ENCODE measurements at regions not wholly inside any gene's neighbourhood (a gene's known extent, or its start where the extent isn't known, plus 50 kb on each side); places are given as distances from the start of the nearest gene placed in this dataset.

GRCh38 chr21:16773206-16773605 is 739.6 kb upstream of the CXADR start:
- no peak for TF ChIP-seq CTCF (IDR thresholded peaks at IDR 0.05; ENCODE audit: low read depth, low read length)

GRCh38 chr21:16775076-16775475 is 737.8 kb upstream of the CXADR start:
- H3K27me3 ChIP-seq (ENCODE audit: insufficient read depth, low read depth, severe bottlenecking): peaks cover 15% of the 10 kb centered on the region
- no peak for TF ChIP-seq CTCF (IDR thresholded peaks at IDR 0.05; ENCODE audit: low read depth, low read length)
- no peaks in the 10 kb centered on the region for H3K9me3 ChIP-seq (ENCODE audit: severe bottlenecking)
- H3K36me3 ChIP-seq: no peaks in the 10 kb centered on the region
- no peak overlapping the region for H3K27ac ChIP-seq
- no peak overlapping the region for H3K4me3 ChIP-seq (ENCODE audit: low read depth, low read length)
- DNase-seq: no peak

More at GRCh38 chr21:16773206-16773605, 739.6 kb upstream of the CXADR start:
- Histone ChIP-seq H3K4me3 (ENCODE audit: low read depth, low read length) (no peak overlapping the region), H3K27me3 (ENCODE audit: insufficient read depth, low read depth, severe bottlenecking) (peaks cover 16% of the 10 kb centered on the region), H3K27ac (no peak overlapping the region), H3K36me3 (no peaks in the 10 kb centered on the region), H3K9me3 (ENCODE audit: severe bottlenecking) (no peaks in the 10 kb centered on the region)
- DNase-seq: no peak

GRCh38 chr21:16777041-16777720 is 735.7 kb upstream of the CXADR start:
- no peak for TF ChIP-seq CTCF (IDR thresholded peaks at IDR 0.05; ENCODE audit: low read depth, low read length)
- Histone ChIP-seq H3K36me3 (no peaks in the 10 kb centered on the region), H3K27me3 (ENCODE audit: insufficient read depth, low read depth, severe bottlenecking) (peaks cover 12% of the 10 kb centered on the region), H3K9me3 (ENCODE audit: severe bottlenecking) (no peaks in the 10 kb centered on the region), H3K27ac (no peak overlapping the region), H3K4me3 (ENCODE audit: low read depth, low read length) (no peak overlapping the region)
- DNase-seq: no peak

GRCh38 chr21:16788584-16788983 is 724.3 kb upstream of the CXADR start:
- no peak for TF ChIP-seq CTCF (IDR thresholded peaks at IDR 0.05; ENCODE audit: low read depth, low read length)
- peaks cover 26% of the 10 kb centered on the region for H3K27me3 ChIP-seq (ENCODE audit: insufficient read depth, low read depth, severe bottlenecking)
- H3K4me3 ChIP-seq (ENCODE audit: low read depth, low read length): no peak overlapping the region
- no peaks in the 10 kb centered on the region for H3K36me3 ChIP-seq
- DNase-seq: no peak
- no peak overlapping the region for H3K27ac ChIP-seq
- H3K9me3 ChIP-seq (ENCODE audit: severe bottlenecking): peaks cover 6% of the 10 kb centered on the region

- Histone ChIP-seq H3K27me3 (ENCODE audit: insufficient read depth, low read depth, severe bottlenecking) (peaks cover 27% of the 10 kb centered on the region), H3K4me3 (ENCODE audit: low read depth, low read length) (no peak overlapping the region), H3K9me3 (ENCODE audit: severe bottlenecking) (peaks cover 6% of the 10 kb centered on the region), H3K36me3 (no peaks in the 10 kb centered on the region), H3K27ac (no peak overlapping the region)
- no peak for DNase-seq
- TF ChIP-seq CTCF (IDR thresholded peaks at IDR 0.05; ENCODE audit: low read depth, low read length): no peak
Observed at GRCh38 chr21:16789636-16790035, 723.2 kb upstream of the CXADR start.

GRCh38 chr21:16792101-16792500 is 720.7 kb upstream of the CXADR start:
- Histone ChIP-seq H3K9me3 (ENCODE audit: severe bottlenecking) (no peaks in the 10 kb centered on the region), H3K27me3 (ENCODE audit: insufficient read depth, low read depth, severe bottlenecking) (peaks cover 32% of the 10 kb centered on the region), H3K36me3 (no peaks in the 10 kb centered on the region), H3K27ac (no peak overlapping the region), H3K4me3 (ENCODE audit: low read depth, low read length) (no peak overlapping the region)
- no peak for DNase-seq
- no peak for TF ChIP-seq CTCF (IDR thresholded peaks at IDR 0.05; ENCODE audit: low read depth, low read length)
